OCI-LY7 (cell line): ENCODE measurements at regions not wholly inside any gene's neighbourhood (a gene's known extent, or its start where the extent isn't known, plus 50 kb on each side); places are given as distances from the start of the nearest gene placed in this dataset.

Source experiments
- EZH2phosphoT487 ChIP-seq: fragments of 200-600 bp; sonication (generic); IDR thresholded peaks from 2 replicates; pipeline ENCODE4 v1.6.1; 2018; ENCODE audit warnings: low read depth, borderline replicate concordance, mild to moderate bottlenecking, mixed run types, antibody characterized with exemption, low read length, moderate library complexity, mixed read lengths
- TF ChIP-seq, protein P1 (sequence below): fragments of 200-600 bp; sonication (generic); conservative IDR thresholded peaks from 2 replicates; pipeline ENCODE4 v1.5.1; 2014; ENCODE audit warnings: mild to moderate bottlenecking, antibody characterized with exemption, low read length, moderate library complexity, mixed read lengths

DNA sequence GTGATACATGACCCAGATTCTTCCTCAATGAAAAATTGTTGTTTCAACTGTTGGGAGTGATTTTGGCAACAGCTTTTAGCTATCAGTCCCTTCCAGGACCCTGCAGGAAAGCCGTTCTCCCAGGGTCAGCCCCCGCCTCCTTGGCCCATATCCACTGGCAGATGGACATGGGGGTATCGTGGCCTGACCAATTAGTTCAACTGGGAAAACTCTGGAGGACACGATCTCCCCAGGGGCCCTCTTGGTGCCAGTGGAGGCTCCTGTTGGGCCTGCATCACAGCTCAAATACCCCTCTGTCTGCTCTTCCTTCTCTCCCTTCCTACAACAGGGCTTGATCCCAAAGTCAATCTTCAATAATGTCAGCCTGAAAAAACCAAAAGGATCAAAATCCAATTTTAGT, 272.5 kb upstream of the B3GAT1 start:
- TF ChIP-seq, protein P1, sequence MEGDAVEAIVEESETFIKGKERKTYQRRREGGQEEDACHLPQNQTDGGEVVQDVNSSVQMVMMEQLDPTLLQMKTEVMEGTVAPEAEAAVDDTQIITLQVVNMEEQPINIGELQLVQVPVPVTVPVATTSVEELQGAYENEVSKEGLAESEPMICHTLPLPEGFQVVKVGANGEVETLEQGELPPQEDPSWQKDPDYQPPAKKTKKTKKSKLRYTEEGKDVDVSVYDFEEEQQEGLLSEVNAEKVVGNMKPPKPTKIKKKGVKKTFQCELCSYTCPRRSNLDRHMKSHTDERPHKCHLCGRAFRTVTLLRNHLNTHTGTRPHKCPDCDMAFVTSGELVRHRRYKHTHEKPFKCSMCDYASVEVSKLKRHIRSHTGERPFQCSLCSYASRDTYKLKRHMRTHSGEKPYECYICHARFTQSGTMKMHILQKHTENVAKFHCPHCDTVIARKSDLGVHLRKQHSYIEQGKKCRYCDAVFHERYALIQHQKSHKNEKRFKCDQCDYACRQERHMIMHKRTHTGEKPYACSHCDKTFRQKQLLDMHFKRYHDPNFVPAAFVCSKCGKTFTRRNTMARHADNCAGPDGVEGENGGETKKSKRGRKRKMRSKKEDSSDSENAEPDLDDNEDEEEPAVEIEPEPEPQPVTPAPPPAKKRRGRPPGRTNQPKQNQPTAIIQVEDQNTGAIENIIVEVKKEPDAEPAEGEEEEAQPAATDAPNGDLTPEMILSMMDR = no peak
- no peak for TF ChIP-seq EZH2phosphoT487
